HG03025 (cell line): ENCODE measurements at regions not wholly inside any gene's neighbourhood (a gene's known extent, or its start where the extent isn't known, plus 50 kb on each side); places are given as distances from the start of the nearest gene placed in this dataset.

Source experiments
- ATAC-seq: cut with Tn5 transposase; IDR thresholded peaks from one replicate; pipeline ENCODE4 v1.9.1; 2021; ENCODE audit warnings: mild to moderate bottlenecking, moderate library complexity; ENCODE audit not compliant: unreplicated experiment, low FRiP score

DNA sequence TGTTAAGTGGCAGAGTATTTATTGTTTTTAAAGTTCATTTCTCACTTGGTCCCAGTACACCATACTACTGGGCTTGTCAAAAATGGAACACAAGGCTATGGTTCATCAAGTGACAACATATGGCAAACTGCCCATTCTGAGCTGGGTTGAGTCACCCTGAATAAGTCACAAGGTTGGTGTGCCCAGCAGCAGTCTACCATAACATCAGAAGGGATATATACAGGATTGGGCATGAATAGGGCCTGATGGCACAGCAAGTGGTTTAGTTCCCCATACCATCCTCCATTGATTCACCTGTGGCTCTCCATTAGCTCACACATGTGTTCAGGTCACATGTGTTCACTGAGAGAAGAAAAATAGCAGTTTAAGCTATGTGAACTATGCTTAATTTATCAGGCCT, 249.8 kb upstream of the PRDM9 start:
- no peak for ATAC-seq

GRCh38 chr5:23253621-23254198, 253.7 kb upstream of the PRDM9 start:
- ATAC-seq: no peak

- ATAC-seq: no peak
These were observed 264.5 kb upstream of the PRDM9 start for GRCh38 chr5:23242891-23243290.

DNA sequence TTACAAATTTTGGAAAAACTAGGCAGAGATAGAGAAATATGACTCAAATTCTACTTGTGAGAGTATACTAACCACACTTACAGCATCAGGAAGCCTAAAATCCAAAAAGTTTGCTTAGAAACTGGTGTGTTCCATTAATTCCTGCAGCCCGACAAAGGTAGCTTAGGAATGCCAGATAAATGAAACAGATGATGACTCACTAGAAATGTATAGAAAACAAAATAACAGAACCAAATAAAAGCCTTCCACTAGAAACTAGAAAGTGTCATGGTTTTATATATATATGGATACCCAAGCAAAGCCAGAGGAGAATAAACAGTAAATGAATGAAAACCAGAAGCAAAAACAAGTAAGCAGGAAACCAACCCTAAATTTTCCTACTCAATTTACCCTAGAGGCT, 272.2 kb upstream of the PRDM9 start:
- no peak for ATAC-seq

DNA sequence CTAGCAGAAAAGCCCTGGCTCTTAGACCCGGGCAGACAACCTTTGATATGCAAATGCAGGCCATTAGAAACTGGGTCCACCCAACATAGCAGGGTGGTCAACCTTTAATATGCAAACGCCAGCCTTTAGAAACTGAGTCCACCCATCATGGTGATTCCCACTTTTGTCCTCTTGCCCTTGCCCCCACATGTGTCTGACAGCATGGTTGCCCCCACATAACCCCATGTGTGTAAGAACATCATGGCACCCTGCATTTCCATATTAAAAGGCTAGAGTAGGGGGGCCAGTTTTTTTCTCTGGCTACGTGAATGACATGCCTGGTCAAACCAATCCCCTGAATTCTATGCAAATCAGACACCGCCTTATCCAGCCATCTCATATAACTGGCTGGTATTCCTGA, 273.2 kb upstream of the PRDM9 start:
- ATAC-seq: no peak

GRCh38 chr5:23223846-23224245, 283.6 kb upstream of the PRDM9 start:
- no peak for ATAC-seq

DNA sequence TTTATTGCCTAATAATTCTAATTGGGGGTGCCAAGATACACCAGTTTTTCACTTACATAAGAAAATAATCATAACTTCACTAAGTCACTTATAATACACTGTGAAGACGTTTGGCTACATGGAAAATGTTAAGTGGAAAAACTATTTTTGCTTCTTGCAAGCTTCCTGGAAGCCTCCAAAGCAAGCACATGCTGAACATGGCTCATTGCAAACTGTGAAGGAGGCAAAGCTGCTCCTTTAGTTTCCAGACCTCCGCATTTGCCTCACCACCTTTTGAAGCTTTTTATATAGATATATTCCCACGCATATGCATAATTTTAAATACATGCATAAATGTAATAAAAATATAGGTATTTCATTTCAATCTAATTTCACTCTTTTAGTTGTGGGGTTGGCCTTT, 285.6 kb upstream of the PRDM9 start:
- no peak for ATAC-seq

DNA sequence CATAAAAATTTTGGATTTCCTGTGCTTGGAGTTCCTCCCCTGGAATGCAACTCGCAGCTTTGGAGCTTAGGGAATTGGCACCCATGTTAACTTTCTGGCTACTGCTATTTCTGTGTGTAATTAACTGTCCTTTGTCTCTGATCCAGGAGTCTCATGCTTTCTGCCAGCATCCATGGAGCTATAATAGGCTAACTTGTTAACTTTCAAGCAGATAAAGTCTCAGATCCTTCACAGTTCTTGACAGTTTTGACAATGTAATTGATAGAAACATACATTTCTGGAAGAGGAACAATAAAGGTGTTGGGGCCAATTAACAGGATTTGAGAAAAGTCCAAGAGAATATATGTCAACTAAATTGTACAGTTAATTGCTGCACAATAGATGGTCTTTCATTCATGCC, 290.2 kb upstream of the PRDM9 start:
- no peak for ATAC-seq

GRCh38 chr5:23216345-23216744, 291.1 kb upstream of the PRDM9 start:
- ATAC-seq: no peak

DNA sequence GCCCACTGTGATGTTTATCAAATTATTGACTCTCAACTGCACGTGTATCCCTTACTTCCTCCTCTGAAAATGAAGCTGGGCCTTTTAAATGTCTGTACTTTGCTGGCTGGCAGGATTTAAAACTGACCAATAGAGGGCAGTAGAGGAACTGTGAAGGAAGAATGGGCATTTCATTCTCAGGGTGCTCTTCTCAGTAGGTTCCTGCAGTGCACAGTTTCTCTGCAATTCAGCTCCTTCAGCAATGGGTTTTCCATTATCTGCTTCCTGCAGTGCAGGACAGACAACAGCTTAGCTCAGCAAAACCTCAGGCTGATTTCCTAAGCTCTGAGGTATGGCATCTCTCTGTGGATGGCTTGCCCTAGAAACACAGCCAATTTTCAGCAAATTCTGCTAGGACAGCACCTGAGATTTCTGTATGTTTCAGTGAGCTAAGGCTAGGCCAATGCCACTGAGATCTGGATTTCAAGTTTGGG, 298.4 kb upstream of the PRDM9 start:
- peak; percentile 93 for ATAC-seq

GRCh38 chr5:23204111-23204510, 303.3 kb upstream of the PRDM9 start:
- ATAC-seq: no peak

DNA sequence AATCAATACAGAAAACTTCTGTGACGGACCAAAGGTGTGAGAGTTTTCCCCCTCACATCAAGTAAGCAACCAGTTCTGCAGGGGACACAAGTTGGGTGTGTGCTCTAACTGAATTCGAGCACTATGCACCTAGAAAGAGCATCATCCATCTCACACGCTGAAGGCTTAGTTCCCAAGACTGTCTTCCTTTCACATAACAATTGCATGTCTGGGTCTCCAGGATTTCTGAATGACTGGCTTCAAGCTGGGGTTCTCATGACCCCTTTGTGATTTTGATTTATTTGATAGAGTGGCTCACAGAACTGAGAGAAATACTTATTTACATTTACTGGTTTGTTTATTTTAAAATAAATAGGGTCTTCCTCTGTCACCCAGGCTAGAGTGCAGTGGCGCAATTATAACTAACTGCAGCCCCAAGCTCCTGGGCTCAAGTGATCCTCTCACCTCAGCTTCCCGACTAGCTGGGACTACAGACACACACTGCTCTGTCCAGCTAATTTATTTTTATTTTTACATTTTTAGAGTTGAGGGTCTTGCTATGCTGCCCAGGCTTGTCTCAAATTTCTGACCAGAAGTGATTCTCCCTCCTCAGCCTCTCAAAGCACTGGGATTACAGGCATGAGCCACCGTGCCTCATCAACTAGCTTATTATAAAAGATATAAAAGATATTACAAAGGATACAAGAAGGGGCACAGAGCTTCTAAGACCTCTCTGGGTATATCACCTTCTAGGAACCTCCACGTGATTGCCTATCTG, 316.7 kb upstream of the CDH12 start:
- ATAC-seq: no peak

DNA sequence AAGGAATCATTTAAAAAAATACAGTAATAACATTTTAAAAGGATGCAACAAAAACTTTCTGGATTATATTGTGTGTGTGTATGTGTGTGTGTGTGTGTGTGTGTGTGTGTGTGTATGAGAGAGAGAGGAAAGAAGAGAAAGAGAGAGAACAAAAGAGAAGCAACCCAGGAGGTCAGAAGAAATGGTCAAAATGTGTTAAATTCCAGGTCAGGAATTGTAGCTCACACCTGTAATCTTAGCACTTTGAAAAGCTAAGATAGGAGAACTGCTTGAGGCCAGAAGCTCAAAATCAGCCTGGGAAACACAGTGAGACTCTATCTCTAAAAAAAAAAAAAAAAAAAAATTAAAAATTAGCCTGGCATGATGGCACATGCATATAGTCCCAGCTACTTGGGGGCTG, 311.8 kb upstream of the CDH12 start:
- no peak for ATAC-seq

DNA sequence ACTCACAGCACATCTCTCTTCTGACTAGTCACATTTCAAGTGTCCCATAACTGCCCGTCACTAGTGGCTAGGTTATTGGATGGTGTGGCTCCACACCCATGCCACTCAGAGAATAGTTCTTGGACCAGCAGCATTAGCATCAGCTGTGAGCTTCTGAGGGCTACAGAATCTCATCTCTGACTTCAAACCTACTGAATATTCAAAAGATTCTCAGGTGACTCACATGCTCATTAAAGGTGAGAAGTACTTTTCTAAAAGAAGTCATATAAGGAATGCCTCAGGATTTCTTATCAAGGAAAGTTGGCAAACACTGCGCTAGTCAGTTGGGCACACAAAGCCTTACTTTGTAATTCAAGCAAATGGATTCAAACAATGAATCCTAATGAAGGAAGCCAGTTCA, 305.0 kb upstream of the CDH12 start:
- ATAC-seq: no peak

- no peak for ATAC-seq
These were observed 304.6 kb upstream of the CDH12 start for GRCh38 chr5:23157716-23158115.

- ATAC-seq: no peak
These were observed 304.0 kb upstream of the CDH12 start for GRCh38 chr5:23157169-23157568.

GRCh38 chr5:23147625-23148024, 294.5 kb upstream of the CDH12 start:
- no peak for ATAC-seq

DNA sequence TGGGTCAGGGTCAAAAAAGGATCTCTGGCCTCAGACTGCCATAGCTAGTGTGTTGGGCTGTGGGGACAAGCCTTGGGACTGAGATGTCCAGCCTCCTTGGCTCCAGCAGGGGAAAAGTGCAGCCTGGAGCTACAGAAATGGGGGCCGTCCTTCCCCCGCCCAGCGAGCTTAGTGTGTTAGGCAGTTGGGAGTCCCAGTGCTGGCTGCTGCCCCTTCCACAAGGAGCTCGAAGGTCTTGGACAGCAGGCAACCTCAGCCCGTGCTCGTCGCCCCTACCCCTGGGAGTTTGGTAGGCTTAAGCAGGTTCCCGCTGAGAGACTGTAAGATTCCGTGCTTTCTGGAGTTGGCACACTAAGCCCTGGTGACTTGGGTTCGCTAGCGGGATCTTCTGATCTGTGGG, 293.0 kb upstream of the CDH12 start:
- no peak for ATAC-seq

GRCh38 chr5:23139338-23140171, 286.4 kb upstream of the CDH12 start:
- peak; percentile 51 for ATAC-seq

DNA sequence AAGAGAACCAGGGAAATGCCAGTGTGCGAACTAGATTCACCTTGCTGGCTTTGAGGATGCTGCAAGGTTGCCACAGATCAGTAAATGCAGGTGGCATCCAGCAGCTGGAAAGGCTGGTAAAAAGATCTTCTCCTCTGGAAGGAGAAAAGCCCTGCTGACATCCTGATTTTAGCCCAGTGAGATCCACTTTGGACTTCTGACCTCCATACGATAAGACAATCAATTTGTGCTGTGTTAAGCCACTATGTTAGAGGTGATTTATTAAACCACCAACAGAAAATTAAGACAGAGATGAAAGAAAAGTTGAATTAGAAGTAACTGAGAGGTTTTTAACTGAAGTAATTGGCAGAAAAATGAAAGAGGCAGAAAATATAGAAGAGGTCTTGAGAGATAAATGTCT, 283.8 kb upstream of the CDH12 start:
- ATAC-seq: no peak

- ATAC-seq: no peak
These were observed 279.1 kb upstream of the CDH12 start for GRCh38 chr5:23132231-23132630.
